Epidermal melanocyte (primary cell): ENCODE measurements at regions not wholly inside any gene's neighbourhood (a gene's known extent, or its start where the extent isn't known, plus 50 kb on each side); places are given as distances from the start of the nearest gene placed in this dataset.
"Not testable (repeated sequence)": the region's sequence is repeated elsewhere in the genome, so short reads cannot be mapped to it uniquely, and the experiment has no call there.

Experiments
- DNase-seq: peaks from one replicate; pipeline ENCODE4 v3.0.0; 2011; ENCODE audit warnings: low spot score; ENCODE audit not compliant: insufficient read length

- no peak for DNase-seq
Observed at GRCh38 chr3:26061947-26062346, 272.1 kb downstream of the OXSM start.

- DNase-seq, result no peak
Observed at GRCh38 chr3:26064297-26064696, 274.4 kb downstream of the OXSM start.

- DNase-seq, result no peak
Observed at GRCh38 chr3:26068890-26069289, 279.0 kb downstream of the OXSM start.

GRCh38 chr3:26070854-26071253, 281.0 kb downstream of the OXSM start:
- no peak for DNase-seq

- DNase-seq, result no peak
Observed at GRCh38 chr3:26074080-26074479, 284.2 kb downstream of the OXSM start.

GRCh38 chr3:26078539-26078938, 288.6 kb downstream of the OXSM start:
- DNase-seq, result no peak

GRCh38 chr3:26081166-26081565, 291.3 kb downstream of the OXSM start:
- no peak for DNase-seq

GRCh38 chr3:26081806-26082205, 291.9 kb downstream of the OXSM start:
- DNase-seq, result no peak

GRCh38 chr3:26082911-26083310, 293.0 kb downstream of the OXSM start:
- DNase-seq, result no peak

- no peak for DNase-seq
Observed at GRCh38 chr3:26084629-26085028, 294.7 kb downstream of the OXSM start.

- DNase-seq, result no peak
Observed at GRCh38 chr3:26087751-26088150, 297.9 kb downstream of the OXSM start.

GRCh38 chr3:26089249-26089648, 299.4 kb downstream of the OXSM start:
- no peak for DNase-seq

GRCh38 chr3:26090589-26090988, 300.7 kb downstream of the OXSM start:
- no peak for DNase-seq

- no peak for DNase-seq
Observed at GRCh38 chr3:26091096-26091495, 301.2 kb downstream of the OXSM start.

GRCh38 chr3:26091626-26092025, 301.7 kb downstream of the OXSM start:
- no peak for DNase-seq

GRCh38 chr3:26097111-26097510, 307.2 kb downstream of the OXSM start:
- not testable (repeated sequence) for DNase-seq

- no peak for DNase-seq
Observed at GRCh38 chr3:26099692-26100091, 309.8 kb downstream of the OXSM start.

GRCh38 chr3:26100176-26100575, 310.3 kb downstream of the OXSM start:
- no peak for DNase-seq

GRCh38 chr3:26102376-26102775, 312.5 kb downstream of the OXSM start:
- DNase-seq, result no peak

GRCh38 chr3:26104851-26105251, 315.0 kb downstream of the OXSM start:
- DNase-seq, result no peak

- DNase-seq, result no peak
Observed at GRCh38 chr3:26105261-26105660, 315.4 kb downstream of the OXSM start.

- DNase-seq, result no peak
Observed at GRCh38 chr3:26106228-26106627, 316.3 kb downstream of the OXSM start.

- no peak for DNase-seq
Observed at GRCh38 chr3:26108846-26109489, 319.1 kb downstream of the OXSM start.

- DNase-seq, result no peak
Observed at GRCh38 chr3:26114851-26115250, 325.0 kb downstream of the OXSM start.
